ENCODE measurements at regions not wholly inside any gene's neighbourhood (a gene's known extent, or its start where the extent isn't known, plus 50 kb on each side); places are given as distances from the start of the nearest gene placed in this dataset.

GRCh38 chr14:60566101-60566500, 57.2 kb downstream of the SIX6 start:
- in situ Hi-C loops (cut with MboI; ENCODE audit: low sequenced_read_pairs) (loop anchor here (5.0 to 25.0 kb wide), 2 partner anchors 219 to 504 kb away; no protein-coding TSS in a partner anchor), intact Hi-C loops (cut with micrococcal nuclease) (no loop called here), dilution Hi-C loops (cut with HindIII; ENCODE audit: low sequenced_read_pairs, unreplicated experiment) (no loop called here)
- Histone ChIP-seq H3K27ac (ENCODE audit: insufficient read depth, low read length) (no peak overlapping the region), H2AK5ac (ENCODE audit: low read depth, low read length) (no peak overlapping the region), H2BK5ac (ENCODE audit: low read depth, low read length, poor library complexity, severe bottlenecking) (no peak overlapping the region), H3K4me1 (ENCODE audit: control insufficient read depth, insufficient read depth, low read length) (0 out of 2 replicates have a peak, but pooled peaks cover 1% of the 10 kb centered on the region), H3K9me3 (ENCODE audit: control insufficient read depth, insufficient read depth, low read length) (no peaks in the 10 kb centered on the region), H4K5ac (ENCODE audit: low read depth, low read length) (no peak overlapping the region), H4K8ac (ENCODE audit: low read depth in 2 of 2, low read length in 2 of 2) (no peak overlapping the region), H3K4ac (ENCODE audit: low read depth, low read length) (no peak overlapping the region), H2AK9ac (replicated peaks; ENCODE audit: low read depth, low read length, poor library complexity) (no peak overlapping the region), H3K79me1 (ENCODE audit: low read depth in 1 of 2, low read length in 2 of 2) (no peaks in the 10 kb centered on the region), H2BK120ac (ENCODE audit: low read depth, low read length) (no peak overlapping the region), H2BK15ac (ENCODE audit: low read depth, low read length) (no peak overlapping the region), H3K18ac (ENCODE audit: low read depth, low read length) (no peak overlapping the region), H3K9me1 (ENCODE audit: insufficient read depth, low read length) (no peaks in the 10 kb centered on the region), H3K9ac (ENCODE audit: low read depth, low read length) (no peak overlapping the region), H3K14ac (replicated peaks; ENCODE audit: low read depth, low read length) (no peak overlapping the region), H3K4me3 (ENCODE audit: insufficient read depth, low read depth, low read length) (no peak overlapping the region), H4K20me1 (ENCODE audit: insufficient read depth, low read length) (no peaks in the 10 kb centered on the region), H3K27me3 (ENCODE audit: control insufficient read depth, insufficient read depth, low read length) (no peaks in the 10 kb centered on the region), H3K56ac (ENCODE audit: extremely low read depth, insufficient read depth, low read length) (no peak overlapping the region), H3K4me2 (ENCODE audit: low read depth, low read length) (no peak overlapping the region), H3K36me3 (ENCODE audit: control insufficient read depth, insufficient read depth, low read length) (no peaks in the 10 kb centered on the region), H3K23ac (ENCODE audit: low read depth, low read length) (no peak overlapping the region), H2BK20ac (ENCODE audit: low read depth, low read length) (no peak overlapping the region), H2AFZ (replicated peaks; ENCODE audit: low read length, poor library complexity) (no peak overlapping the region), H4K91ac (ENCODE audit: insufficient read depth, low read depth, low read length) (no peak overlapping the region)
- ATAC-seq (ENCODE audit: low read depth), result no peak
- BruUV-seq (replicated peaks), result no TSS peak
- CTCF ChIA-PET, result no interaction called here
- no CpG with 5 or more reads among the region's 5 CpGs for WGBS, 2 experiments (ENCODE audit: extremely low coverage in 2 of 2, insufficient read length in 1 of 2)
- POLR2A ChIA-PET (ENCODE audit: unreplicated experiment), result no interaction called here
- no peak for TF ChIP-seq BHLHE40 (IDR thresholded peaks at IDR 0.05; ENCODE audit: low read depth, low read length)
- no peak for TF ChIP-seq CHD1 (IDR thresholded peaks at IDR 0.05; ENCODE audit: low read depth, low read length)
- no peak for DNase-seq

Measured in IMR-90 (cell line).